ENCODE measurements at regions not wholly inside any gene's neighbourhood (a gene's known extent, or its start where the extent isn't known, plus 50 kb on each side); places are given as distances from the start of the nearest gene placed in this dataset.

DNA sequence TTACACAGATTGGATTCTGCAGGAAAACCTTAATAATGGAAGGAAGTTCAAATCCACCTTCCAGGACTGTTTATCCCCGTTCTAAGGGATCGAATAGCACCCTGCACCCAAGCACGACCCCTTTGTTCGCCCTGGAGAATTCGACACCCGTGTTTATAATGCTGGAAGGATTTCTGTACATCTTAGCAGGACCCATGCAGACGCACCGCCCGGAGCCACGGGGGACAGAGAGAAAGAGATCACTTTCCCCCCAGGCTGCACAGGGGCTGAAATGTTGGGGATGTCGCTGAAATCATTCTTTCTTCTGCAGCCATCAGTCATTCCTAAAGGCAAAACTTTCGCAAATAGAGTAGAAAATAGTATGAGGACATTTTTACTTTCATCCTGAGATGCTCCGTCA, 238.7 kb upstream of the SALL3 start:
- DNase-seq, result no peak

DNA sequence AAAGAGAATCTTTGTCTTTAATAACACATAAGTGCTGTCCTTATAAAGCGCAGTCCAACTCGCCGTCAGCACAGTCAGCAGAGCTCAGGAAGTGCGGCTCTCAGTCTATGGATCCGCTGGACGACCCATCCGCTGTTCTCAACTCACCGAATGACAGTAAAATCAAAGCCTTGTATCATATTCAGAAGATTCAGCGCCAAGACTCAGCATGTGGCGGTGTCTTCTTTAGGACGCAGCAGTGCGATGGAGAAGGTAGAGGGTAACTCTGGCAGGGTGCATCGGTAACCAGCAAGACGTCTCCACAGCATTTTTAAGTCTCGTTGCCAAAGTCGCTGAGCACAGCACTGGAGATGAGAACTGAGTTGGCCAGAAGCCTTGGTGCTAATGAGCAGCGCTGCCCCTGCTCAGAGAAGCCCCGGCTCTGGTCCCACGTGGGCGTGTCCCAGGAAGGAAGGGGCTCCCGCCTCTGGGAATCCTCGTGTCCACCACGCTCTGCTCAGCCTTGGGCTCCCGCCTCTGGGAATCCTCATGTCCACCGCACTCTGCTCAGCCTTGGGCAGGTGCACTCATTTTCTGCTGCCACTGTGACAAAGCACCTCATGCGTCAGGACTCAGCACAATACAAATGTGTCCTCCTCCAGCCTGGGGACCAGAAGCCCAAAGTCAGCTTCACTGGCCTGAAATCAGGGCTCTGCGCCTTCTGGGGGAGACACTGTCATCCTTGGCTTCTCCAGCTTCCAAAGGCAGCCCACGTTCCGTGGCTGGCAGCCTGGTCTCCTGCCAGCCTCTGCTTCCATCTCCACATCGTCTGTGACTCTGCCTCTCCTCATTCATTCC, 238.0 kb upstream of the SALL3 start:
- DNase-seq, result no peak

DNA sequence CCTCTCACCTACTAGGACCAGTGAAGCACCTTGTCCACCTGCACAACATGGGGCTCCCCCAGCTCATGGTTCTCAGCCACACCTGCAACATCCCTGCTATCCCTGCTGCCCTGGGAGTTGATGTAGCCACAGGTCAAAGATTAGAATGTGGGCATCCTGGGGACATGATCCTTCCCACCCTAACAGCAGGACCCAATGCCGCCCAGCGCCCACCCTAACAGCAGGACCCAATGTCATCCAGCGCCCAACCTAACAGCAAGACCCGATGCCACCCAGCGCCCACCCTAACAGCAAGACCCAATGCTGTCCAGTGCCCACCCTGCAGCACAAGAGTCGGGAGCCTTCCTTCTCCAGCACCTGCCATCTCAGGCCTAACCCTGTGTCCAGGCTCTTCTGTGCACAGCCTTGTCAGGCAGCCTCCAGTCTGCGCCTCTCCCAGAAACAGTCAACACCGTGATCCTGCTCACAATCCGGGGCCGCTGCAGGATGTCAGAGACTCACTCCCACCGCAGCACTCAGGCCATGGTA, 237.3 kb upstream of the SALL3 start:
- no peak for DNase-seq

DNA sequence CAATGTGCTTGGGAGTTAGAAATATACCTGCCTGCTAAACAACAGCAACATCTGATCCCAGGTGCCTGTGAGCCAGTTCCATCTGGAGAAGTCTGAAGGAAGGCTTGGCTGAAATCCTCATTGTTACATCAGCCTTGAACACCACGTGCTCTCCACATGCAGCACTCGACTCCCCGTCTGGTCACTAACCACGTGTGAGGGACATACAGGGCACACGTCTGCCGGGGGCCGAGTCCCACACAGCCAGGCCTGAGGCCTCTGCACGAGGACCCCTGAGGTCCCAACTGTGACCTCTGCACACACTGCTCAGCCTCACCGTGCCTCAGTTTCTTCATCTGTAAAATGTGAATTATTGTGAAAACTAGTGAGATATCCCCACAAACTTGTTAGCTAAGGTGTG, 236.5 kb upstream of the SALL3 start:
- DNase-seq, result no peak

DNA sequence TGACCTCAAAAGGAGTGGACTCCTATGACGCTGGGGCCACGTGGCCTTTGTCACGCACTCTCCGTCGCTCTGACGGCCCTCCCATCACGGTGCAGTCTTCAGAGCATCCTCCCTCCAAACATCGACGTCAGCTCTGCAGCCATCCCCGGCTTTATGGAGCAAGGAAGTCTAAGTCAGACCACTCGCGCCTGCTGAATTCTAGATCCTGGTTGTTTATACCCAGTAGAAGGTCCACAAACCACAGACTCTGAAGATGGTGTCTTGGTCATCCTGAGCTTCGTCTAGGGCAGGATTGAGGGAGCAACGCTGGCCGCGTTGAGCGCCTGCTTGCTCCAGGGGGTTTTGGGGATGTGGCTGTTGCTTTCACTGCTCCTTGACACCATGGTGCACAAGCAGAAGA, 228.0 kb upstream of the SALL3 start:
- DNase-seq, result no peak

DNA sequence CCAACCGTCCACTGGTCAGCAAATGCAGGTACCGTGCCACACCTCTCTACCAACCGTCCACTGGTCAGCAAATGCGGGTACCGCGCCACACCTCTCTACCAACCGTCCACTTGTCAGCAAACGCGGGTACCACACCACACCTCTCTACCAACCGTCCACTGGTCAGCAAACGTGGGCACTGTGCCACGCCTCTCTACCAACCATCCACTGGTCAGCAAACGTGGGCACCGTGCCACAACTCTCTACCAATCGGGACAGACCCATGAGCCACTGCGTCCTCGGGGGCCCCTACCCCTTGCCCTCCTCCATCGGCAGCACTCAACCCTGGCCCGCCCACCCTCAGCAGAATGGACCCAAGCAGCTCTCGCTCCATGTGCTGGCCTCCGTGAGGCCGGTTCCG, 226.4 kb upstream of the SALL3 start:
- DNase-seq, result no peak

DNA sequence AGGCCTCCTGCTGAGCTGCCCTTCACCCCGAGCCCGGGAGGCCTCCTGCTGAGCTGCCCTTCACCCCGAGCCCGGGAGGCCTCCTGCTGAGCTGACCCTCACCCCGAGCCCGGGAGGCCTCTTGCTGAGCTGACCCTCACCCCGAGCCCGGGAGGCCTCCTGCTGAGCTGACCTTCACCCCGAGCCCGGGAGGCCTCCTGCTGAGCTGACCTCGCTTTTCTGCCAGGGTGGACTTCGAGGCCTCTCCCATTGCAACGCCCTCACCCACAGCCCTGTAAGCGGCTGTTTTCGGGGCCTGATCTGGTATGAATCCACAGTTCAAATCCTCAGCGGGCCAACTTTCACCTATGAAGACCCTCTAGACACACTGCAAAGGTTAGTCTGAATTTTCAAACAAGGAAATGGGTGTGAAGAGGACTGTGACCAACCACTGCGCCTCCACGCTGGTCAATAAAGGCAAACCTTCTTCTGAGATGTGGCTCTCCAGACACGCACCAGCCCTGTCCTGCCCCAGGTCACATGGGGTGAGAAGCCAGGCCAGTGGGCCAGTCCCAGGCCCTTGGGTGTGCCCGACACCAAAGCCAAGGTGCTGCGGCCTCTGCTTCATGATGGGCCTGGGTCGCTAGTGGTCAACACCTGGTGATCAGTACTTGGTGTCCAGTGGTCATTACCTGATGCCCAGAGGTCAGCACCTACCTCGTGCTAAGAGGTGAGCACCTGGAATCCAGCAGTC, 225.1 kb upstream of the SALL3 start:
- no peak for DNase-seq

DNA sequence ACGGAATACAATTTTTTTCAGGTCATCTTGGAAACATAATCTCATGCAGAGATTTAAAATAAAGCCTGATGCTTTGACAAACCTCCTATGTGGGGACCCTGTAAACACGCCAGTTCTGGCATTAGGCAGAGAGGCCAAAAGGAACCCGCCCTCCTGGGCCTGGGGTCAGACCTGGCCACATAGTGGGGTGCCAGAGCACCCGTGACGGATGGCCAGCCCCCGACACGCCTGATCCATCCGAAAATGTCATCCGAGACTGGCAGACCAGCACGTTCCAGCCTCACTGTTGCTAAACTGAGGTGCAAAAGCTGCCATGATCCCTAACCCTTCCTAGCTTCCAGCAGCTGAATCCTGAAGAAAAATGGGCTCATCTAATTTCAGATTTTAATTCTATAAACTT, 222.6 kb upstream of the SALL3 start:
- DNase-seq, result no peak

DNA sequence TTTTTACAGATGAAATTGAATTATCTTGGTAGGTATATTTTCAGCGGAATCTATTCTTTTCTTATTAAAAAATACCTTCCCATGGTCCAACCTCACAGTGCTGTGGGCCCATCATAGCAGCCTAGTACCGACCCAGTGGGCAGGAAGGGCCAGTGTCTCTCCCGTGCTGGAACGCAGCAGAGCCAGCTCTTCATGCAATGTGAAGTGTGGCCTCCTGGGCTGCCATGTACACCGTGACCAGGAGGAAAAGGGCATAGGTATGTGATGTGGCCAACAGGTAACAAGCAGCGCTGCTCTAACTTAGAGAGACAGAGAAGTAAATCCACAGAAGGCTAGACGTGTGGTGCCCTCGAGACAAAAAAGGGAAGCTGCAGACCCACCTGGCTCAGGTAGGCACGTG, 221.1 kb upstream of the SALL3 start:
- DNase-seq, result no peak

DNA sequence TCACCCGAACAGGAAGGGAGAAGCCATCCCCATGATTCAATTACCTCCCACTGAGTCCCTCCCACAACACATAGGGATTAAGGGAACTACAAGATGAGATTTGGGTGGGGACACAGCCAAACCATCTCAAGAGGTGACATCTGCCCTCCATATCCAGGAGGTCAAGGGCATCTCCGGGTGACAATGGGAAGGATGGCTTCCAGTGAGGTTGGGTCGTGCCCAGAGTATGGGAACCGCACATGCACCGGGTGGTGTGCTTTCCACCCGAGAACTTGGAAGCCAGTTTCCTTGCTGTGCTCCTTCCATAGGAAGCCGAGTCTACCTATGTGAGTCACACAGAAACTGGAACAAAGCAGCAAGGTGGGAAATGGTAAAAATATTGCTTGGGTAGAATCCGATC, 216.9 kb upstream of the SALL3 start:
- no peak for DNase-seq

DNA sequence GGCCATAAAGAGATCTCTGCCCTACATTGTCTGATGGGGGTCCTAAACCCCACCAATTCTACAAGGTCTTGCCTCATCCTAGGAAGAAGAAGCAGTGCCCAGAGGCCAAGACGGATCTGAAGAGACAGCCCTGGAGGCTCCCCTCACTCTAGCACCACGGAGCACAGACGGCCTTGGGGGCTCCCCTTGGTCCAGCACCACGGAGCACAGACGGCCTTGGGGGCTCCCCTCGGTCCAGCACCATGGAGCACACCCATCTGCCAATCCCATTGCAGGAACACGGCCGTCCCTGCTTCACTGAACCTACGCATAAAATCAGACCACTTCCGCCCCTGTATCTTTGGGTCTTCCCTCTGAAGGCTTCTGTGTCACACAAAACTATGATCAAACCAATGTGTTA, 215.1 kb upstream of the SALL3 start:
- no peak for DNase-seq

DNA sequence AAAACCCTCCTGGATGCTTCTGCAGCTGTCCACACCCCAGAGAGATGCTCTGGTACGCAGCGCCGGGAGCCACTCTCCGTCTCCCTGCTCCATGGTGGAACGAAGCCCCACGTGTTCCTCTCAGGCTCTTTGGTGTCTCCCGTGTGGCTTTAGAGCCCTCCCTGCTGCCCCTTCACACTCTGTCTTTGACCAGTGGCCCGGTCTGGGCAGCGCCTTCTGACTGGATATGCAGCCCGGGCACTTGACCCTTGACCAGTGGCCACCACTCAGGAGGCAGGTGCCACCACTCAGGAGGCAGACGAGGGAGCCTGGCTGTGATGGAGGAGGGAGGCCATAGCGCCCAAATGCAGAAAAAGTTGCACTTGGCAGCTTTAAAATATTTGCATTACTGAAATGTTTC, 214.5 kb upstream of the SALL3 start:
- DNase-seq, result no peak

DNA sequence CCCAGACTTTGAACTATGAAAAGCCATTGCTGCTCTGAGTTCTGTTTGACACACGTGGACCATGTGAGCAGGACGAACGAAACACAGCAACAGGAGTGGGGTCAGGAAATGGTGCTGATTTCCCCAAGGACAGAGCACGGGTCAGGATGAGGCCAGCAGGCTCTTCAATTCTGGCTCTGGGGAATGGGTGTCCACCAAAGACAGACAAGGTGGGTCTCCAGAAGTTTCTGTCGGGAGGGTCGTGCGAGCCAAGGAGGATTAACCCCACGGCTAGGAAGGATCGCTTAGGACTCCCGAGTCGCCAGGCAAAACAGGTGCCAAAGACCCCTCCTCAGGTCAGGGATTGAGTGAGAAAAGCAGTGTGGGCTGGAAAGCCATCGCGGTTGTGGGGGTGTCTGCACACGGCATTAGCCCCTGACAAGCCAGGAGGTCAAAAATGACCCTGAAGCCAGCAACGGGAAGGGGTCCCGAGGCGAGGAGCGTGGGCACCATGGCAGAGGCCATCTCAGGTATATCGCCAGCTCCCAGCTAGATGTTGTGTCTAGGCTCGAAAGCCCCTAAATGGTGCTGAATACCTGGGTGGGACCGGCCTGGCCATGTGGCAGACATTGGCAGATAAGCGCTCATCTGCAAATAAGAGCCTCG, 213.9 kb upstream of the SALL3 start:
- no peak for DNase-seq

DNA sequence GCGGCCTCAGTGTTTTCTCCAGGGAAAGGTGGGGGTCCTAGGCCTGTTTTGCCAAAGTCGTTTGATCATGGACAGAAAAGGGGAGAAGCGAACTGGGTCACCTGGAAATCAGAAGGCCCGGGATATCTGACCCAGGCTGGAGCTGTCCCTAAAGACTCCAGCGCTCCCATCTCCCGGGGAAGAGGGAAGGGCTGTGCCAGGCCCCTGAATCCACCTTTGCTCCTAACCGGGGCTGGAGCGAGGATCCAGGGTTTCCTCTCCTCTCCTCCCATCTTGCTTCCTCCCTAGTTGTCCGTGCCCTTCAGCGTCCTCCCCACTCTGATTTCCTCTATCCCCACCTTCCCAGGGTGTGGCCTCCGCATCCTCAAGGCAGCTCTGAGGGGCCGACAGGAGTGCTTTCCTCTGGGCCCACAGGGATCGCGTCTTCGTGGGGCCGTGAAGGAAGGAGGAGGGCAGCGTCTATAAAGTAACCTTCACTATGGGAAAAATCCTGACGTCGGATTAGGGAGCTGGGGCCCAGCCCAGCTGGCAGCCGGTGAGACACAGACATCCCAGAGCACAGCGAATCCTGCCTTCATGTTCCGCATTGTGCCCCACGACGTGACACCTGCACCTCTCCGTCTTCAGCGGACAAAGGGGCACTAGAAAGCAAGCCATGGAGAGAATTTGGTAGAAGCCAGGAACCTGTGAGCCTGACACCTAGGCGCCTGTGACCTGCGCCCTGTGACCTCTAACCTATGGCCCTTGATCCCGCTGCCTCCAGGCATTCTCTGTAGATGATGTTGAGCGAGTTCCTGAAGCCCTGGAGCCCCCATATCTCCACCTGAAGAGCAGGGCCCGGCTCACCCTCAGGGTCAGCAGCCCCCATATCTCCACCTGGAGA, 212.7 kb upstream of the SALL3 start:
- DNase-seq, result no peak

DNA sequence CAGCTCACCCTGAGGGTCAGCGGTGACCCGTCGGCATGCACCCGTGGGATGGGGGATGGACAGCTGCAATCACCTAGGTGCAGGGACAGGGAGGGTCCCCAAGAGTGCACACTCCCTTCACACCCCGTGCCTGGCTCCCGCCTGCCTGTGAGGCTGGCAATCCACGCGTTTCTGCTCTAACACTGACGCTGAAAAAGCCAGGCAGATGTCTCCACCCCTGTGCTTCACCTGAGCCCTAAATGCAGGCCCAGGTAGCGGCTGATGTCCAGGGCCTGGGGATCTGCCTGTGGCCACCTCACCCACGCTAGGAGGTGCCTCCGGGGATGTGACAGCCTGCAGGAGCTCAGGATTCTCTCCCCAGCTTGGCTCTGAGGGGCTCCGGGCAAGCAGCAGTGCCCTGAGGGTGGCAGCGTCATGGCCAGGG, 212.0 kb upstream of the SALL3 start:
- no peak for DNase-seq

DNA sequence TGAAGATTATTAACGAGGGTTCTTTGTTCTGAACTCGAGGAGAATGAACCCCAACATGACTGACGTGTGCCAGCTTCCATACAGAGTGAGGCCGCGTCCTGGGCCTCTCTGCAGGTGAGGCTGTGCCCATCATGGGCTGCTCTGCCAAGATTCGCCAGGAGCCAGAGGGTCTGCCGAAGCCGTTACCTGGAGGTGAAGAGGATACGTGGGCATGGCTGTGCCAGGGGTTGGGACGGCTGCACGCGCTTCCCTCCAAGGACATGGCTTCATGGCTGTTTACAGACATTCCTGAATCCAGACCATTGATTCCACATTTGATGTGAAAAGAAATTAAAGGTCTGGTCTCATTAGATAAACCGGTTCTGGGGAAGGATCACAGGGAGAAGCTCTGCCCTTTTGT, 211.4 kb upstream of the SALL3 start:
- no peak for DNase-seq

DNA sequence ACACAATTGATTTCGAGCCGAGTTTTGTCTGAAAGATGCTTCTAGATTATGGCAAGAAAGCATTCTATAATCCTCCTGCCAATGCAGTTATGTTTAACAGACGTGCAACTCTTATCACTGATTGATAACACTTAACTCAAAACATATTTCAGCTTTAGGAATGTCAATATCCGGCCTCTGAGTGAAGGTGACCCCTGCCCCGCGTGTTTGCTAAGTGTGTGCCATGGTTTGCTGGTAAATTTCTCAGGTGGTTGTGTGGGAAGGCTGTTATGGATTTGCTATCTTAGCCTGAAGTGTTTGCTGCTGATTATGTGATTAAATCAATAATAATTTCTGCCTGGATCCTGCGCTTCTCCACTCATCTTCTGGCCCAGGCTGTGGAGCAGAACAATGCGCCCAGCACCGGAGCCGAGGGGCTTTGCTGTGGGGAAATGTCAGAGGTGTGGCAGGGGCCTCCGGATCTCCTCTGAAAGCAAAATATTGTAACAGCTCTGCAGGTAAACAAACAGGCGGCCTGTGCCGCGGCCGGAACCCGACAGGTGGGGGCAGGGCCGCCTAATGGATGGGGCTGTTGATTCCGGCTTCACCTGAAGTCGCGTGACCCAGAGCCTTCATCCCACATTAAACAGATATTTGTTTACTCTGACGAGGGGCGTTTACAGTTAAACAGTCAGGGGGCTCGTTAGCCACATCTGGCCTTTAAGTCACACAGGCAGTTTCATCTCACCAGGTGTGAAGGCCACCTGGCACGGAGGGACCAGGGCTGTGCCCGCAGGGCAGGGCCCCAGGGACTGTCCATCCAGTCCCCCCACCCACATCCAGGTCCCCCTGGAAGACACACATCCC, 210.7 kb upstream of the SALL3 start:
- DNase-seq, result no peak

DNA sequence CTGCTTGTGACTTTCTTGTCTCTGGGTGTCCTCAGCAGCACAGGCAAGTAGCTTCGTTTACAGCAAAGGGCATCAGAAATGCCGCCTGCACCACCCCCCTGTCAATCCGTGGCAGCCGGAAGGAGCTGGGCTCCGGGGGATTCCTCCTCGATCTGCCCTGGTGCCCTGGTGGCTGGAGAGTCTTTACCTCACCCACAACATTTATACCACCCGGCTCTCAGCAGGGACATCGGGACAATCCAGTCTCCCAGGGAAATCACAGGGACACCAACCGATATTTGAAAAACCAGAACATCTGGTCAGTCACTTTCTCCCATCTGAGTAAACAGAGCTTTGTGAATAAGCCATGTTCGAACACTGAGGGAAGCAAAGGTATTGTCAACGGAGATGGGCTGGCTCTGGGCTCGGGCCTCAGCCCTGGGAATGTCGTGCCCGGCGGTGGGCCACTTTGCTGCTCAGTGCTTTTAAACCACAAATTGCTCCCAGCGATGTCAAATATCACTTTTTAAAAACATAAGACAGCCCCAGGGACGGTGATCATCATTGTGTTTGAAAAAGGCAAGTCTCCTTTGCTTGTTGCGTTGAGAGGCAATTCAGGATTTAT, 210.0 kb upstream of the SALL3 start:
- no peak for DNase-seq

DNA sequence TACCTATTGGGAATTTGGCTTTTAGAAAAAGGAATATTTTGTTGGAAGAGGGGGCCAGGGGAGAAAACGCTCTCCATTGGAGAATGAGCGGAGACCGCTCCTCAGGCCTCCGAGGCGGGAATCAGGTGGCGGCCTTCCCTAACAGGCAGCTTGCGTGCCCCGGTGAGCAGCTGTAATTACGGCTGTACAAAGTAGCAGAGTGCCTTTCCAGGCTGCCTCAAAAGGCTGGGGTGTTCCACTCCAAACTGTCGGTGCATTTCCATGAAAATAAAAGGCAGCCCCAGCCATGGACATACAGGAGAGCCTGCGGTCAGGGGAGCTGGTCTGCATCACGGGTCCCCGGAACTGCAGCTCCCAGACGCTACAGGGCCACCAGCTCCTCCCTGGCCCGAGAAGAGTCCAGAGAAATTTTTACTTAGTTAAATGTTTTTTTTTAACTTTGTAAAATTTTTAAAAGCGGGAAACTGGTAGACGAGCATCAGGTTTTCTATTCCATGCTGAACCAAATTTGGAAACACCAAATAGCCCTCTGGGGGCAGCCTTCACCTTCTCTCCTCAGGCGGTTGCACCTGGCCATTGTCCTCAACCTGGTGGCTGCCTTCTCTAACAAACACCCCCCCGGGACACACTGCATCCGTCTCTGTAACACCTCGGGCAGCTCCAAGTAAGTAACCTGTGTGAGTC, 209.3 kb upstream of the SALL3 start:
- DNase-seq, result no peak

DNA sequence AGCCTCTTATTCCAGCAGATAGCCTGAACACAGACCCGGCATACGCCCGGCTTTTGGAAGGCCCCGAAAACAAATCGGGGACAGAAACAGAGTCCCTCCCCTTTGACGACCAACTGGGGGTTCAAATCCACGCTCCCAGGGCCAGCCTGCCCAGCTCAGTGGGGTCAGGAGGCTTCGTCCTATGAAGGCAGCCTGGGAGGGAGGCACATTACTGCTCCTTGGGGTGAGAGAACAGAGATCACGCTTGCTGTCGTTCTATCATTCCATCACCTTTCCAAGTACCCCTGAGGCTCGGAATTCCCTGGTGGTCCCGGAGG, 208.8 kb upstream of the SALL3 start:
- DNase-seq, result no peak

All from right hindlimb (tissue), 1 donor.